GM12875 (cell line): ENCODE measurements at regions not wholly inside any gene's neighbourhood (a gene's known extent, or its start where the extent isn't known, plus 50 kb on each side); places are given as distances from the start of the nearest gene placed in this dataset.

Source experiments
- H3K4me3 ChIP-seq: one replicate; pipeline ENCODE4 v1.5.1; 2011; ENCODE audit warnings: low read depth, low read length, control low read depth
- TF ChIP-seq, protein P1 (sequence below): IDR thresholded peaks from 2 replicates; pipeline ENCODE4 v1.5.1; 2011; ENCODE audit warnings: low read depth, mild to moderate bottlenecking, control low read depth, inconsistent platforms, low read length, moderate library complexity, borderline replicate concordance; ENCODE audit not compliant: insufficient read depth

DNA sequence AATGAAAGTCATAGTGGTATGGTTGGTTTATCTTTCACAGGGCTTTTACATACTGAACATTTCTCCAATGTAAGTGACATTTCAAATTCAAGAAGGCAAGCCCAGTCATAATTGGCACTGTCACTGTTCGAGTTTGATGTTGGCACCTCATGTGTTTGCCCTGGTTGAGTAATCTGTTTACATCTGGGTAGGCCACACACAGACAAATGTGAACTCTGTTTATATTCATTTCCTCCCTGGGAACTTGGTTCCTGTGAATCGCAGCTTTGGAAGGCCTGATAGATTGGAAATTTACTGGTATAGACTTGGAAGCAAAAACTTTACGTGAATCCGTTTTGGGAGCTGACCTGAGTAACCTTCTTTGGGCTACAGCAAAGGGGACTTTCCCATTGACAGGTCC, 395.2 kb upstream of the AZI2 start:
- H3K4me3 ChIP-seq, result no peak overlapping the region
- TF ChIP-seq, protein P1, sequence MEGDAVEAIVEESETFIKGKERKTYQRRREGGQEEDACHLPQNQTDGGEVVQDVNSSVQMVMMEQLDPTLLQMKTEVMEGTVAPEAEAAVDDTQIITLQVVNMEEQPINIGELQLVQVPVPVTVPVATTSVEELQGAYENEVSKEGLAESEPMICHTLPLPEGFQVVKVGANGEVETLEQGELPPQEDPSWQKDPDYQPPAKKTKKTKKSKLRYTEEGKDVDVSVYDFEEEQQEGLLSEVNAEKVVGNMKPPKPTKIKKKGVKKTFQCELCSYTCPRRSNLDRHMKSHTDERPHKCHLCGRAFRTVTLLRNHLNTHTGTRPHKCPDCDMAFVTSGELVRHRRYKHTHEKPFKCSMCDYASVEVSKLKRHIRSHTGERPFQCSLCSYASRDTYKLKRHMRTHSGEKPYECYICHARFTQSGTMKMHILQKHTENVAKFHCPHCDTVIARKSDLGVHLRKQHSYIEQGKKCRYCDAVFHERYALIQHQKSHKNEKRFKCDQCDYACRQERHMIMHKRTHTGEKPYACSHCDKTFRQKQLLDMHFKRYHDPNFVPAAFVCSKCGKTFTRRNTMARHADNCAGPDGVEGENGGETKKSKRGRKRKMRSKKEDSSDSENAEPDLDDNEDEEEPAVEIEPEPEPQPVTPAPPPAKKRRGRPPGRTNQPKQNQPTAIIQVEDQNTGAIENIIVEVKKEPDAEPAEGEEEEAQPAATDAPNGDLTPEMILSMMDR, result no peak

DNA sequence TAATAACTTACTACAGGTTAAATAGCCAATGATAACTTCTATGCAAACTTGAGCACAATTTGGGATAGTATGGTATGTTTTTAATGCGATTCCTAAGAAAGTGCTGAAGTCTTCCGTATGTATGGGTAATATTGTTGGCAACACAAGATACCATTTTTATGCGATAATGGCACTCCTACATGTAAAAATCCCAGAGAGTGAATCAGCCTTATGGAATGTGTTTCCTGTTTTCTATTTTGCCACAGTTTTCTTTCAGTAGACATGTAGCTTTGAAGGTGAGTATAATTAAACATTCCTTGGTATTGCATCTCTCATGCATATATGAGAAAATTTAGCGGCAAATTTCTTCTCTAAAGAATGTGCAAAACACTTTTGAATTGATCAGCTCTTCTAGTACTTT, 396.8 kb upstream of the AZI2 start:
- H3K4me3 ChIP-seq, result no peak overlapping the region
- TF ChIP-seq, protein P1, result no peak

DNA sequence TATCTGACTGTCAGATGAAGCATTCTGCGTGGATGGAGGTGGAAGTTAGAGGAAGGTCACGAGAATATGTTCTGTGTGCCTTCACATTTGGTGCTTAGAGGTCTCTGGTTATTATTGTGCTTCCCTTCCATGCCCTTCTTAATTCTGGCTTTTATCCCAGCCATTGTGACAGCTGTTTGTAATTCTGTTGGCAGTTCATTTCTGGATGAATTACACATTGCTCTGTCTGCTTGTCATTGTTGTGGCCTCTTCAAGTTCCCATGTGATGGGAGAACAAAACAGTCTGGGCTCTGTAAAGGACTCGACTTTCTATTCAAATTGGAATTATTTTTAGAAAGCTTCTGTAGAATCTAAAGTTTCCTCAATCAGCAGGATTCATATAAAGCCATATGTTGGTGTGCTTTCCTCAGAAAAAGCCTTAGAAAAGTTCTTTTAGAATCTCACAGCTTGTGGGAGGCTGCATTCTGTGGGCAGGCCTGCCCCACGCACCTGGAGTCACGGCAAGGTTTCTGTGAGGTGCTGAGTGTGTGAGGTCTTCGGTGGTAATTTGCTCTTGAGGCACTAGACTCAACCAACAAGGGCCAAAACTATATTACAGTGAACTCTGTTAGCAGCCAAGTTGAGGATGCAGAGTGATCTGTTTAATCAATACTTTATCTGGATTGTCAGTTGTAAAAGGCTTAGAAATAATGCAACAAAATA, 397.4 kb upstream of the AZI2 start:
- TF ChIP-seq, protein P1, result no peak
- H3K4me3 ChIP-seq, result no peak overlapping the region

DNA sequence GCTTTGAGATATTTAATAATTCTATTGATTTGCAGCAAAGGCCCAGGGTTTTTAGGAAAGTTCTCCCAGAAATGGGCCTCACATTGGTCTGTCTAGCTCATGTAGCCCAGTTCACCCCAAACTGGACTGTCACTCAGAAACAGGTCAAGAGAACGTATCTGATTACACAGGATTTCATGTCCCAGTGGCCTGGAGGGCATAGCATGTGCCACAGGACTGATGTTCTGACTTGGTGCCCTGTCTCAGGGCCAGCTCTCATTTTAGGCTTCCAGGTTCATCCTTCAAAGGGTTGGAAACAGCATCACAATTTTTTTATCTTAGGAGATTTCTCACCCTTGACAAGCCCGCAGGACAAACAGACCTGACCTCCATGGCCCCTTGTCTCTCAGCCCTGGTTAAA, 398.4 kb upstream of the AZI2 start:
- no peak overlapping the region for H3K4me3 ChIP-seq
- TF ChIP-seq, protein P1, result no peak

DNA sequence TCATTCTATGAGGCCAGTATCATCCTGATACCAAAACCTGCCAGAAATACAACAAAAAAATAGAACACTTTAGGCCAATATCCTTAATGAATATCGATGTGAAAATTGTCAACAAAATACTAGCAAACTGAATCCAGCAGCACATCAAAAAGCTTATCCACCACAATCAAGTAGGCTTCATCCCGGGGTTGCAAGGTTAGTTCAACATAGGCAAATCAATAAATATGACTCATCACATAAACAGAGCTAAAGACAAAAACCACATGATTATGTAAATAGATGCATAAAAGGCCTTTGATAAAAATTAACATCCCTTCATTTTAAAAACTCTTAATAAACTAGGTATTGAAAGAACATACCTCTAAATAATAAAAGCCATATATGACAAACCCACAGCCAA, 403.2 kb upstream of the AZI2 start:
- TF ChIP-seq, protein P1, result no peak
- no peak overlapping the region for H3K4me3 ChIP-seq

DNA sequence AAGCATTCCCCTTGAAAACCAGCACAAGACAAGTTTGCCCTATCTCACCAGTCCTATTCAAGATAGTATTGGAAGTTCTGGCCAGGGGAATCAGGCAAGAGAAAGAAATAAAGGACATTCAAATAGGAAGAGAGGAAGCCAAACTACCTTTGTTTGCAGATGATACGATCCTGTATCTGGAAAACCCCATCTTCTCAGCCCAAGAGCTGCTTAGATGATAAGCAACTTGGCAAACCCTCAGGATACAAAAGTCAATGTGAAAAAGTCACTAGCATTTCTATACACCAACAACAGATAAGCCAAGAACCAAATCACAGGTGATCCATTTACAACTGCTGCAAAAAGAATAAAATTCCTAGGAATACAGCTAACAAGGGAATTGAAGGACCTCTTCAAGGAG, 403.7 kb upstream of the AZI2 start:
- H3K4me3 ChIP-seq, result no peak overlapping the region
- TF ChIP-seq, protein P1, result no peak

DNA sequence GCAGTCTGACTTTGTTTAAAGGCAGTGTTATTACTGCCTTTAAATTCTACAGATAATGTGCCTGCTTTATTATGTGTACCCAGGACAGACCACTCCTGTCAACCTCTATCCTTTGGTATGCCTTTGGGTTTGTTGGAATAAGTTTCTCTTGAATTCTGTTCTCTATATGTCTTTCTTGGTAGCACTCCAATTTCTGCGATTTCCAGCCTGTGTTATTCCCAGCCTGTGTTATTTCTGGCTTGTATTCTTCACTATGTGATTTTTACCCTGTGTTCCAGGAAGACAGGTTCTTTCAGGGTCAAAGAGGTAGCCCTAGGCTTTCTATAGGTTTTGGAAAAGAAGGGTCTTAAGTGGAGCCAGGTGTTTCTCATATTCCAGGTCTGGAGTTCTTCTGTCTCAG, 407.4 kb upstream of the AZI2 start:
- TF ChIP-seq, protein P1, result no peak
- H3K4me3 ChIP-seq, result no peak overlapping the region
